ENCODE measurements at regions not wholly inside any gene's neighbourhood (a gene's known extent, or its start where the extent isn't known, plus 50 kb on each side); places are given as distances from the start of the nearest gene placed in this dataset.

- TF ChIP-seq YY1 (IDR thresholded peaks at IDR 0.05; ENCODE audit: insufficient read depth, insufficient read length) (no peak), ZNF274 (IDR thresholded peaks at IDR 0.05; ENCODE audit: low read depth, low read length) (no peak), SUZ12 (IDR thresholded peaks at IDR 0.05; ENCODE audit: extremely low read depth, insufficient read depth, insufficient read length) (no peak)
Measured at GRCh38 chr21:18772897-18773296, 369.3 kb upstream of the TMPRSS15 start.

Data from NT2/D1 (cell line).